Body of pancreas (tissue), 4 donors: ENCODE measurements at regions not wholly inside any gene's neighbourhood (a gene's known extent, or its start where the extent isn't known, plus 50 kb on each side); places are given as distances from the start of the nearest gene placed in this dataset.

ENCODE experiments used
- ATAC-seq: fragments of 150-250 bp; one replicate; pipeline ENCODE4 v1.9.1; 2016
- DNase-seq, 4 donors: peaks; one replicate each; pipeline ENCODE4 v3.0.0-alpha.2; 2019
- H3K27ac ChIP-seq, 4 donors: fragments of 200-600 bp; sonication (generic); 1 replicate in 3 of 4; 2 replicates in 1 of 4; pipeline versions ENCODE4 v1.5.1 to v1.6.1; 2016 to 2019; ENCODE audit warnings: mild to moderate bottlenecking in 1 of 4, mixed read lengths in 1 of 4, moderate library complexity in 1 of 4
- H3K27me3 ChIP-seq, 2 donors: fragments of 200-600 bp; sonication (generic); one replicate each; pipeline ENCODE4 v1.6.0; 2016; ENCODE audit warnings: mild to moderate bottlenecking in 1 of 2
- H3K36me3 ChIP-seq, 2 donors: fragments of 200-600 bp; sonication (generic); replicated peaks in 1 of 2; 2 replicates each; pipeline ENCODE4 v1.5.1; 2016; ENCODE audit warnings: low read depth in 2 of 2; ENCODE audit not compliant: insufficient read depth in 1 of 2
- H3K4me1 ChIP-seq: fragments of 200-600 bp; sonication (generic); one replicate; pipeline ENCODE4 v1.6.0; 2016
- H3K4me3 ChIP-seq, 2 donors: fragments of 200-600 bp; sonication (generic); 1 replicate in 1 of 2; 2 replicates in 1 of 2; pipeline ENCODE4 v1.5.1; 2016 to 2019
- H3K9me3 ChIP-seq, 3 donors: fragments of 200-600 bp; sonication (generic); 1 replicate in 2 of 3; 2 replicates in 1 of 3; pipeline ENCODE4 v1.5.1; 2016
- CTCF ChIP-seq, 7 experiments: fragments of 450-650 bp in 4 of 7; fragments of 200-600 bp in 3 of 7; sonication (generic) in 3 of 7; IDR thresholded peaks; one replicate each; pipeline ENCODE4 v1.5.1; 2016 to 2019; ENCODE audit warnings: antibody characterized with exemption in 7 of 7
- POLR2A ChIP-seq, 3 donors: fragments of 450-650 bp; IDR thresholded peaks; one replicate each; pipeline ENCODE4 v1.6.1; 2016; ENCODE audit warnings: antibody characterized with exemption in 3 of 3, mild to moderate bottlenecking in 2 of 3
- WGBS, 2 donors: methylation state at CpG; one replicate each; pipeline ENCODE4 v1.1.5; 2017; 5-methylcytosine and 5-hydroxymethylcytosine counted together
- intact Hi-C: fragments of 100-400 bp; cut with DNase I; formaldehyde crosslinking; loops from one replicate; pipeline ENCODE4 v1.15.1; 2023

- Histone ChIP-seq H3K4me3 (no peak overlapping the region), H3K27me3 (no peaks in the 10 kb centered on the region), H3K4me1 (no peaks in the 10 kb centered on the region), H3K27ac (no peak overlapping the region), H3K9me3 (no peaks in the 10 kb centered on the region), H3K36me3 (no peaks in the 10 kb centered on the region)
- no peak for ATAC-seq
- DNase-seq = no peak
- intact Hi-C loops = no loop called here
- TF ChIP-seq POLR2A (IDR thresholded peaks at IDR 0.05) (no peak), CTCF (IDR thresholded peaks at IDR 0.05) (no peak)
- WGBS, 2 donors = 44 to 59% methylated on average over 12 of the region's 12 CpGs
These were observed 604.0 kb downstream of the HS3ST4 start for GRCh38 chr16:26295625-26296304.

- H3K27ac ChIP-seq = no peak overlapping the region
- no peaks in the 10 kb centered on the region for H3K27me3 ChIP-seq
- ATAC-seq = no peak
- no peaks in the 10 kb centered on the region for H3K36me3 ChIP-seq
- no peak for TF ChIP-seq CTCF (IDR thresholded peaks at IDR 0.05)
- TF ChIP-seq POLR2A (IDR thresholded peaks at IDR 0.05) = no peak
- no peak overlapping the region for H3K4me3 ChIP-seq
- H3K4me1 ChIP-seq = no peaks in the 10 kb centered on the region
- H3K9me3 ChIP-seq = no peaks in the 10 kb centered on the region
- intact Hi-C loops = no loop called here
- 43 to 44% methylated on average over 2 of the region's 2 CpGs for WGBS, 2 donors
- no peak for DNase-seq
These were observed 609.8 kb downstream of the HS3ST4 start for GRCh38 chr16:26301516-26301915.

- no peak overlapping the region for H3K4me3 ChIP-seq
- 53 to 55% methylated on average over 12 of the region's 12 CpGs for WGBS, 2 donors
- intact Hi-C loops = no loop called here
- no peaks in the 10 kb centered on the region for H3K9me3 ChIP-seq
- H3K4me1 ChIP-seq = no peaks in the 10 kb centered on the region
- TF ChIP-seq CTCF (IDR thresholded peaks at IDR 0.05) (no peak), POLR2A (IDR thresholded peaks at IDR 0.05) (no peak)
- no peaks in the 10 kb centered on the region for H3K36me3 ChIP-seq
- H3K27ac ChIP-seq = no peak overlapping the region
- no peaks in the 10 kb centered on the region for H3K27me3 ChIP-seq
- no peak for ATAC-seq
- no peak for DNase-seq
These were observed 625.1 kb downstream of the HS3ST4 start for GRCh38 chr16:26316683-26317464.

GRCh38 chr16:26317885-26318284, 626.1 kb downstream of the HS3ST4 start:
- Histone ChIP-seq H3K4me3 (no peak overlapping the region), H3K27me3 (no peaks in the 10 kb centered on the region), H3K27ac (no peak overlapping the region), H3K36me3 (no peaks in the 10 kb centered on the region), H3K4me1 (no peaks in the 10 kb centered on the region), H3K9me3 (no peaks in the 10 kb centered on the region)
- intact Hi-C loops = no loop called here
- no peak for DNase-seq
- ATAC-seq = no peak
- TF ChIP-seq POLR2A (IDR thresholded peaks at IDR 0.05) (no peak), CTCF (IDR thresholded peaks at IDR 0.05) (no peak)
